ENCODE measurements at regions not wholly inside any gene's neighbourhood (a gene's known extent, or its start where the extent isn't known, plus 50 kb on each side); places are given as distances from the start of the nearest gene placed in this dataset.

DNA sequence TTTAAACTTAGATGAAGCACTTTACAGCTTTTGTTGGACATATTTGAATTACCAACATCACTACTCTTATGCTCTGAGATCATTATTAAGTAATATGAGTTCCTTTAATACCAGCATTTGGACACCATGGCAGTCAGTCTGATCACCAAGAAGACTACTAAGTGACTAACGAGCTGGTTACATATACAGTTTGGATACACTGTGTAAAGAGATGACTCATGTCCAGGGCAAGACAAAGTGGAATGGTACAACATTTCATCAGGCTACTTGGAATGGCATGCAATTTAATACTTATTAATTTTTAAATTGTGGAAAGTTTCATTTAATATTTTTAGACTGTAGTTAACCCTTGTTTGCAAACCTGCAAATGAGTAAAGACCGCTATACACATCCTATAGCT lies 237.4 kb upstream of the PRDM9 start:
- TF ChIP-seq, protein P1, sequence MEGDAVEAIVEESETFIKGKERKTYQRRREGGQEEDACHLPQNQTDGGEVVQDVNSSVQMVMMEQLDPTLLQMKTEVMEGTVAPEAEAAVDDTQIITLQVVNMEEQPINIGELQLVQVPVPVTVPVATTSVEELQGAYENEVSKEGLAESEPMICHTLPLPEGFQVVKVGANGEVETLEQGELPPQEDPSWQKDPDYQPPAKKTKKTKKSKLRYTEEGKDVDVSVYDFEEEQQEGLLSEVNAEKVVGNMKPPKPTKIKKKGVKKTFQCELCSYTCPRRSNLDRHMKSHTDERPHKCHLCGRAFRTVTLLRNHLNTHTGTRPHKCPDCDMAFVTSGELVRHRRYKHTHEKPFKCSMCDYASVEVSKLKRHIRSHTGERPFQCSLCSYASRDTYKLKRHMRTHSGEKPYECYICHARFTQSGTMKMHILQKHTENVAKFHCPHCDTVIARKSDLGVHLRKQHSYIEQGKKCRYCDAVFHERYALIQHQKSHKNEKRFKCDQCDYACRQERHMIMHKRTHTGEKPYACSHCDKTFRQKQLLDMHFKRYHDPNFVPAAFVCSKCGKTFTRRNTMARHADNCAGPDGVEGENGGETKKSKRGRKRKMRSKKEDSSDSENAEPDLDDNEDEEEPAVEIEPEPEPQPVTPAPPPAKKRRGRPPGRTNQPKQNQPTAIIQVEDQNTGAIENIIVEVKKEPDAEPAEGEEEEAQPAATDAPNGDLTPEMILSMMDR (IDR thresholded peaks at IDR 0.05), result no peak
- TF ChIP-seq POLR2A (IDR thresholded peaks at IDR 0.05), result no peak
- TF ChIP-seq EP300 (IDR thresholded peaks at IDR 0.05), result no peak
